ENCODE measurements at regions not wholly inside any gene's neighbourhood (a gene's known extent, or its start where the extent isn't known, plus 50 kb on each side); places are given as distances from the start of the nearest gene placed in this dataset.

DNA sequence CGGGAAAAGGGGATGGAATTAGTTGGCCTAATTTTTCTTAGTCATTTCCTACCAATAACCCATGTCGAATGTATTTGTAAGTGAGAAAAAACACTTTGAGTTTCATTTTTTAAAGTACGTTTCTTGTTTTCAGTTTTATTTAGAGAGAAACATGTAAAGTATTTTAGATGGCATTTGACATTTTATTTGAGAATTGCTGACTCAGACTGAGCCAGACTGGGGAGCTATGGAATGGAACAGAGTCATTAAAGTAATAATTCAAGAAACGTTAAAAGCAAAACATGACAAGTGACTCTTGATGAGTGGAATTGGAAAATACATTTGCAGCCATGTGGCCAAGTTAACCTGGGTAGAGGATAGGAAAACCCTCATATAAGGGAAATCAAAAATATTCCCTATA lies 286.1 kb upstream of the NPSR1 start:
- Mint-ChIP-seq H3K4me3 (ENCODE audit: unreplicated experiment) (no peak overlapping the region), H3K27ac (ENCODE audit: unreplicated experiment) (no peak overlapping the region), H3K36me3 (ENCODE audit: unreplicated experiment) (no peaks in the 10 kb centered on the region), H3K4me1 (ENCODE audit: low read depth, unreplicated experiment) (no peaks in the 10 kb centered on the region), H3K9me3 (ENCODE audit: unreplicated experiment) (no peaks in the 10 kb centered on the region), H3K27me3 (ENCODE audit: unreplicated experiment) (no peaks in the 10 kb centered on the region)
- TF ChIP-seq CTCF (IDR thresholded peaks at IDR 0.05; ENCODE audit: partially characterized antibody, unreplicated experiment): no peak
- DNase-seq: no peak

DNA sequence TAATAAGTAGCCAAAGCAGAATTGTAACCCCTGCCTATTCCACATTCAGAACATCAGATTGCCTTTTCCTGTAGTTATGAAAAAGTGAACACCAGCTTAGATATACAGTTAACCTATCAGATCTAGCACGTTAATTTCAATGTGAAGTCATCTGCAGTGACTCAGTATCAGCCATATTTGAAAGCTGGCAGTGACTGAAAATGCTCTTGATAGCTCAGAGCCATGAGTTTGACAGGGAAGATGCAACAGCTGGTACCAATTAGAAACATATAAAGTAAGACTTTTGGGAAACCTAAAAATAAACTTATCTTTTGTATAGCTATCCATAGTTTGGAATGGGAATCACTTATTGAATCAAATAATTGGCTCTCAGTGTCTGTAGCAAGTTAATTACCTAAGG lies 284.1 kb upstream of the NPSR1 start:
- H3K4me1 Mint-ChIP-seq (ENCODE audit: low read depth, unreplicated experiment): no peaks in the 10 kb centered on the region
- H3K9me3 Mint-ChIP-seq (ENCODE audit: unreplicated experiment): no peaks in the 10 kb centered on the region
- no peak for DNase-seq
- H3K27me3 Mint-ChIP-seq (ENCODE audit: unreplicated experiment): peaks cover 3% of the 10 kb centered on the region
- no peak overlapping the region for H3K27ac Mint-ChIP-seq (ENCODE audit: unreplicated experiment)
- no peak for TF ChIP-seq CTCF (IDR thresholded peaks at IDR 0.05; ENCODE audit: partially characterized antibody, unreplicated experiment)
- no peaks in the 10 kb centered on the region for H3K36me3 Mint-ChIP-seq (ENCODE audit: unreplicated experiment)
- H3K4me3 Mint-ChIP-seq (ENCODE audit: unreplicated experiment): no peak overlapping the region

- DNase-seq: no peak
- Mint-ChIP-seq H3K4me1 (ENCODE audit: low read depth, unreplicated experiment) (no peaks in the 10 kb centered on the region), H3K27me3 (ENCODE audit: unreplicated experiment) (peaks cover 6% of the 10 kb centered on the region), H3K4me3 (ENCODE audit: unreplicated experiment) (no peak overlapping the region), H3K27ac (ENCODE audit: unreplicated experiment) (no peak overlapping the region), H3K36me3 (ENCODE audit: unreplicated experiment) (peaks cover 7% of the 10 kb centered on the region), H3K9me3 (ENCODE audit: unreplicated experiment) (peaks cover 6% of the 10 kb centered on the region)
- TF ChIP-seq CTCF (IDR thresholded peaks at IDR 0.05; ENCODE audit: partially characterized antibody, unreplicated experiment): no peak
Observed at GRCh38 chr7:34382166-34382893, 275.7 kb upstream of the NPSR1 start.

GRCh38 chr7:34385384-34385783 lies 272.6 kb upstream of the NPSR1 start:
- Mint-ChIP-seq H3K4me3 (ENCODE audit: unreplicated experiment) (no peak overlapping the region), H3K4me1 (ENCODE audit: low read depth, unreplicated experiment) (no peaks in the 10 kb centered on the region), H3K9me3 (ENCODE audit: unreplicated experiment) (peaks cover 6% of the 10 kb centered on the region), H3K27me3 (ENCODE audit: unreplicated experiment) (peaks cover 3% of the 10 kb centered on the region), H3K36me3 (ENCODE audit: unreplicated experiment) (peaks cover 7% of the 10 kb centered on the region), H3K27ac (ENCODE audit: unreplicated experiment) (no peak overlapping the region)
- TF ChIP-seq CTCF (IDR thresholded peaks at IDR 0.05; ENCODE audit: partially characterized antibody, unreplicated experiment): no peak
- DNase-seq: no peak

DNA sequence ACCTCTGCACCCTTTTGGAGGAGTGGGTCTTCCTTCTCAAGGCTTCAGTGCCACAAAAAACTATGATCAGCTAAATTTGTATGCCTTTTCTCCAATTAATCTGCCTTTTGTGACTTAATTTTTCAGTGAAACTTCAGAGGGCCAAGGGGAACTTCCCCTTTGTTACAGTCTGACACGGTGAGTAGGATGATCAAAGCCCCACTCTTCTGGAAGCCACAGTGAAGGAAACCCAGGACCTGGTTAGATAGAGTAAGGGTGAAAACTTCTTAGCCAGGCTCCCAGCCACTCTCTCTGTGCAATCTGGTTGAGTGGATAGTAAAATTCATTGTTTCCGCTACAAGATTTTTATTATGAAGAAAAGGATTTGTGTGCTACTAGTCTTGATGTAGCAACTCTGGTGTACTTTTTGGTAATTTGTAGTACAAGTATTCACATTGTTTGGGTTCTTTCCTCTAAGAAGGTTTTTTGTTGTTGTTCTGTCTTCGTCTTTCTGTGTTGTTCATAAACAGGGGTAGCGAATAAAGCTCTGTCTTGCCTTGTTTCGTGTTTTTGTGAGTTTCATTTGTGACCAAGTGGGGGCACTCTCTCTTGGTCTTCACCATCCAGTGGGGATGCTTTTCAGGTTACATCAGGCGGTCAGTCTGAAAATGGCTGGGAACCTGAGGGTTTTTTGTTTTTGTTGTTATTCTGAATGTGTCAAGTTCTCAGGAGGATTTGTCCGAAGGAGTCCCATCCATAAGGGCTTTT lies 268.5 kb upstream of the NPSR1 start:
- no peak for DNase-seq
- Mint-ChIP-seq H3K27ac (ENCODE audit: unreplicated experiment) (no peak overlapping the region), H3K4me3 (ENCODE audit: unreplicated experiment) (no peak overlapping the region), H3K9me3 (ENCODE audit: unreplicated experiment) (no peaks in the 10 kb centered on the region), H3K36me3 (ENCODE audit: unreplicated experiment) (no peaks in the 10 kb centered on the region), H3K27me3 (ENCODE audit: unreplicated experiment) (no peaks in the 10 kb centered on the region), H3K4me1 (ENCODE audit: low read depth, unreplicated experiment) (no peaks in the 10 kb centered on the region)
- TF ChIP-seq CTCF (IDR thresholded peaks at IDR 0.05; ENCODE audit: partially characterized antibody, unreplicated experiment): no peak

Measured in glutamatergic neuron (in vitro differentiated cells).